Gastrocnemius medialis (tissue), 4 donors: ENCODE measurements at regions not wholly inside any gene's neighbourhood (a gene's known extent, or its start where the extent isn't known, plus 50 kb on each side); places are given as distances from the start of the nearest gene placed in this dataset.

Experiments
- CTCF ChIP-seq, 5 experiments: fragments of 450-650 bp in 3 of 5; fragments of 200-600 bp in 2 of 5; sonication (generic) in 2 of 5; IDR thresholded peaks in 4 of 5; conservative IDR thresholded peaks in 1 of 5; 1 replicate in 4 of 5; 2 replicates in 1 of 5; pipeline ENCODE4 v1.5.1; 2016 to 2019; ENCODE audit warnings: antibody characterized with exemption in 5 of 5, mild to moderate bottlenecking in 3 of 5, moderate library complexity in 3 of 5
- POLR2A ChIP-seq, 2 donors: fragments of 450-650 bp; IDR thresholded peaks; one replicate each; pipeline ENCODE4 v1.6.1; 2017; ENCODE audit warnings: antibody characterized with exemption in 2 of 2, mild to moderate bottlenecking in 2 of 2, moderate library complexity in 2 of 2

GRCh38 chr14:38505221-38505972, 249.5 kb upstream of the CLEC14A start:
- TF ChIP-seq CTCF (IDR thresholded peaks at IDR 0.05 in 4 of 5, conservative IDR thresholded peaks at IDR 0.05 in 1 of 5) (no peak), POLR2A (IDR thresholded peaks at IDR 0.05) (no peak)
